ENCODE measurements at regions not wholly inside any gene's neighbourhood (a gene's known extent, or its start where the extent isn't known, plus 50 kb on each side); places are given as distances from the start of the nearest gene placed in this dataset.

GRCh38 chr9:126165755-126166154 is 160.9 kb upstream of the MVB12B start:
- Histone ChIP-seq H3K4me3 (no peak overlapping the region), H3K9me3 (no peaks in the 10 kb centered on the region), H3K4me1 (ENCODE audit: low read depth) (no peaks in the 10 kb centered on the region), H3K36me3 (ENCODE audit: low read depth) (no peaks in the 10 kb centered on the region)
- intact Hi-C loops (cut with DNase I, micrococcal nuclease): no loop called here
- DNase-seq (no peak), ATAC-seq (no peak)
- no peak for TF ChIP-seq CTCF (IDR thresholded peaks at IDR 0.05)

- Histone ChIP-seq H3K4me1 (ENCODE audit: low read depth) (no peaks in the 10 kb centered on the region), H3K4me3 (no peak overlapping the region), H3K9me3 (no peaks in the 10 kb centered on the region), H3K36me3 (ENCODE audit: low read depth) (no peaks in the 10 kb centered on the region)
- no peak for TF ChIP-seq CTCF (IDR thresholded peaks at IDR 0.05)
- ATAC-seq: no peak
- DNase-seq: no peak
- intact Hi-C loops (cut with DNase I, micrococcal nuclease): no loop called here
Measured at GRCh38 chr9:126166291-126166690, 160.3 kb upstream of the MVB12B start.

- TF ChIP-seq CTCF (IDR thresholded peaks at IDR 0.05): no peak
- no peaks in the 10 kb centered on the region for H3K9me3 ChIP-seq
- no peaks in the 10 kb centered on the region for H3K36me3 ChIP-seq (ENCODE audit: low read depth)
- H3K4me3 ChIP-seq: no peak overlapping the region
- H3K4me1 ChIP-seq (ENCODE audit: low read depth): no peaks in the 10 kb centered on the region
- intact Hi-C loops (cut with DNase I, micrococcal nuclease): no loop called here
- DNase-seq (no peak), ATAC-seq (no peak)
Measured at GRCh38 chr9:126166866-126167265, 159.8 kb upstream of the MVB12B start.

GRCh38 chr9:126169736-126170135 is 156.9 kb upstream of the MVB12B start:
- no peak for ATAC-seq
- DNase-seq: no peak
- no peaks in the 10 kb centered on the region for H3K9me3 ChIP-seq
- intact Hi-C loops (cut with DNase I, micrococcal nuclease): no loop called here
- H3K36me3 ChIP-seq (ENCODE audit: low read depth): no peaks in the 10 kb centered on the region
- H3K4me3 ChIP-seq: no peak overlapping the region
- TF ChIP-seq CTCF (IDR thresholded peaks at IDR 0.05): no peak
- H3K4me1 ChIP-seq (ENCODE audit: low read depth): no peaks in the 10 kb centered on the region

- no peak overlapping the region for H3K4me3 ChIP-seq
- no peaks in the 10 kb centered on the region for H3K4me1 ChIP-seq (ENCODE audit: low read depth)
- ATAC-seq (no peak), DNase-seq (no peak)
- intact Hi-C loops (cut with DNase I, micrococcal nuclease): no loop called here
- no peaks in the 10 kb centered on the region for H3K36me3 ChIP-seq (ENCODE audit: low read depth)
- no peaks in the 10 kb centered on the region for H3K9me3 ChIP-seq
- no peak for TF ChIP-seq CTCF (IDR thresholded peaks at IDR 0.05)
Measured at GRCh38 chr9:126170286-126170823, 156.3 kb upstream of the MVB12B start.

- no peak for TF ChIP-seq CTCF (IDR thresholded peaks at IDR 0.05)
Measured at GRCh38 chr9:126171641-126172040, 155.0 kb upstream of the MVB12B start.

More at GRCh38 chr9:126171641-126172040, 155.0 kb upstream of the MVB12B start:
- Histone ChIP-seq H3K4me3 (no peak overlapping the region), H3K4me1 (ENCODE audit: low read depth) (no peaks in the 10 kb centered on the region), H3K36me3 (ENCODE audit: low read depth) (no peaks in the 10 kb centered on the region), H3K9me3 (no peaks in the 10 kb centered on the region)
- DNase-seq (no peak), ATAC-seq (no peak)
- intact Hi-C loops (cut with DNase I, micrococcal nuclease): no loop called here

Measured in mucosa of descending colon (tissue), 3 donors.